ENCODE measurements at regions not wholly inside any gene's neighbourhood (a gene's known extent, or its start where the extent isn't known, plus 50 kb on each side); places are given as distances from the start of the nearest gene placed in this dataset.

GRCh38 chr9:85377731-85378289, 363.9 kb downstream of the AGTPBP1 start:
- no peak overlapping the region for H2AFZ ChIP-seq (replicated peaks; ENCODE audit: low read length, poor library complexity)
- no peak for TF ChIP-seq RAD21 (IDR thresholded peaks at IDR 0.05; ENCODE audit: low read length)
- TF ChIP-seq CHD1 (IDR thresholded peaks at IDR 0.05; ENCODE audit: low read depth, low read length) = no peak
- no peak for TF ChIP-seq CEBPB (IDR thresholded peaks at IDR 0.05; ENCODE audit: low read depth, low read length)
- TF ChIP-seq RCOR1 (IDR thresholded peaks at IDR 0.05; ENCODE audit: insufficient replicate concordance, low read length) = no peak
- TF ChIP-seq NFE2L2 (IDR thresholded peaks at IDR 0.05; ENCODE audit: low read depth, low read length) = no peak
- TF ChIP-seq MXI1 (IDR thresholded peaks at IDR 0.05; ENCODE audit: borderline replicate concordance, low read depth, low read length) = no peak
- TF ChIP-seq CTCF (conservative IDR thresholded peaks at IDR 0.05; ENCODE audit: low read depth, low read length) = no peak
- TF ChIP-seq MAZ (IDR thresholded peaks at IDR 0.05; ENCODE audit: borderline replicate concordance, low read depth, low read length) = no peak
- TF ChIP-seq USF2 (IDR thresholded peaks at IDR 0.05; ENCODE audit: low read depth, low read length) = no peak
- no peak for TF ChIP-seq ELK1 (IDR thresholded peaks at IDR 0.05; ENCODE audit: borderline replicate concordance, low read depth, low read length)
- no peak for TF ChIP-seq RFX5 (IDR thresholded peaks at IDR 0.05; ENCODE audit: low read depth, low read length)
- H3K14ac ChIP-seq (replicated peaks; ENCODE audit: low read depth, low read length) = no peak overlapping the region
- no peak overlapping the region for H4K5ac ChIP-seq (ENCODE audit: low read depth, low read length)
- no peak overlapping the region for H2BK20ac ChIP-seq (ENCODE audit: low read depth, low read length)
- no peak overlapping the region for H2AK5ac ChIP-seq (ENCODE audit: low read depth, low read length)
- no peak overlapping the region for H2AK9ac ChIP-seq (replicated peaks; ENCODE audit: low read depth, low read length, poor library complexity)
- H3K36me3 ChIP-seq (ENCODE audit: control insufficient read depth, insufficient read depth, low read length) = no peaks in the 10 kb centered on the region
- H4K91ac ChIP-seq (ENCODE audit: insufficient read depth, low read depth, low read length) = no peak overlapping the region
- H3K4me3 ChIP-seq (ENCODE audit: insufficient read depth, low read depth, low read length) = no peak overlapping the region
- in situ Hi-C loops (cut with MboI; ENCODE audit: low sequenced_read_pairs) = no loop called here
- no peak overlapping the region for H2BK5ac ChIP-seq (ENCODE audit: low read depth, low read length, poor library complexity, severe bottlenecking)
- no CpG with 5 or more reads among the region's 2 CpGs for WGBS, 2 experiments (ENCODE audit: extremely low coverage in 2 of 2, insufficient read length in 1 of 2)
- CTCF ChIA-PET = no interaction called here
- H2BK120ac ChIP-seq (ENCODE audit: low read depth, low read length) = no peak overlapping the region
- POLR2A ChIA-PET (ENCODE audit: unreplicated experiment) = no interaction called here
- H4K20me1 ChIP-seq (ENCODE audit: insufficient read depth, low read length) = no peaks in the 10 kb centered on the region
- H3K9me1 ChIP-seq (ENCODE audit: insufficient read depth, low read length) = no peaks in the 10 kb centered on the region
- no peak overlapping the region for H3K4me2 ChIP-seq (ENCODE audit: low read depth, low read length)
- ATAC-seq (ENCODE audit: low read depth) (no peak), DNase-seq (no peak)
- H3K23ac ChIP-seq (ENCODE audit: low read depth, low read length) = no peak overlapping the region
- H3K27me3 ChIP-seq (ENCODE audit: control insufficient read depth, insufficient read depth, low read length) = no peaks in the 10 kb centered on the region
- no TSS peak for BruUV-seq (replicated peaks)
- no peaks in the 10 kb centered on the region for H3K4me1 ChIP-seq (ENCODE audit: control insufficient read depth, insufficient read depth, low read length)
- H3K9ac ChIP-seq (ENCODE audit: low read depth, low read length) = no peak overlapping the region
- H3K27ac ChIP-seq (ENCODE audit: insufficient read depth, low read length) = no peak overlapping the region
- dilution Hi-C loops (cut with HindIII; ENCODE audit: low sequenced_read_pairs, unreplicated experiment) = no loop called here
- intact Hi-C loops (cut with micrococcal nuclease) = no loop called here
- peaks cover 3% of the 10 kb centered on the region for H3K9me3 ChIP-seq (ENCODE audit: control insufficient read depth, insufficient read depth, low read length)
- no peak overlapping the region for H4K8ac ChIP-seq (ENCODE audit: low read depth in 2 of 2, low read length in 2 of 2)
- no peak overlapping the region for H3K4ac ChIP-seq (ENCODE audit: low read depth, low read length)
- no peak overlapping the region for H3K56ac ChIP-seq (ENCODE audit: extremely low read depth, insufficient read depth, low read length)
- H3K79me1 ChIP-seq (ENCODE audit: low read depth in 1 of 2, low read length in 2 of 2) = no peaks in the 10 kb centered on the region
- H2BK15ac ChIP-seq (ENCODE audit: low read depth, low read length) = no peak overlapping the region
- no peak overlapping the region for H3K18ac ChIP-seq (ENCODE audit: low read depth, low read length)
